ENCODE measurements at regions not wholly inside any gene's neighbourhood (a gene's known extent, or its start where the extent isn't known, plus 50 kb on each side); places are given as distances from the start of the nearest gene placed in this dataset.

DNA sequence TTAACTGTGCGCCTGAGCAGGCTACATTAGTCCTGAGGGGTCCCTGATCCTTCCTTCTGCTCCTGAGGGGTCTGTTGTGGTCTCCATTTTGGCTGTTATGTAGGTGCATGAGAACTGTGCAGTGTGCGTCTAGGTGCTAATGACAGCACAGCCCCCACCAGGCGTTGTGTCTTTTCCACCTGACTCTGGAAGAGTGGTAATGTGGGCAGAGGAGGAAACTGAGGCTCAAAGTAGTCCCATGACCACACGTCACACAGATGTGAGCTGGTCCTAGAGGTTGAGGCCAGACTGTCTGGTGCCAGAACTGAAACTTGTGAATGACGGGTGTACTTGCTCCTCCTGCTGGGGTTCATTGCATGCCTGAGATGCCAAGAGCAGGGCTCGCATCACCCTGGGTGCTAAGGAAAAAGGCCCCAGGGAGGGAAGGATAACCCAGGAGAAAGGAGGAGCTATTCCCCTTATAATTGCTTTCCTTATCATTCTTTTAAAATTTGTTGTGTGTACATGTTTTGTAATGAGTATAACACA, 111.8 kb downstream of the SLC25A47 start:
- no peaks in the 10 kb centered on the region for H3K36me3 ChIP-seq
- H3K27me3 ChIP-seq, result no peaks in the 10 kb centered on the region
- no peak overlapping the region for H3K4me3 ChIP-seq
- peaks cover 13% of the 10 kb centered on the region for H3K4me1 ChIP-seq
- H3K27ac ChIP-seq, result no peak overlapping the region
- intact Hi-C loops (cut with DNase I), result loop anchor here (5.0 kb wide), 1 partner anchor 187 kb away; no protein-coding TSS in a partner anchor
- no peaks in the 10 kb centered on the region for H3K9me3 ChIP-seq
- DNase-seq (ENCODE audit: extremely low spot score in 2 of 2), result peak in 1 of 2 donors; percentile 60
- TF ChIP-seq POLR2A (IDR thresholded peaks at IDR 0.05) (no peak), POLR2AphosphoS5 (IDR thresholded peaks at IDR 0.05; ENCODE audit: insufficient read depth in 1 of 2, low read depth in 1 of 2) (no peak)
- TF ChIP-seq, protein P1, sequence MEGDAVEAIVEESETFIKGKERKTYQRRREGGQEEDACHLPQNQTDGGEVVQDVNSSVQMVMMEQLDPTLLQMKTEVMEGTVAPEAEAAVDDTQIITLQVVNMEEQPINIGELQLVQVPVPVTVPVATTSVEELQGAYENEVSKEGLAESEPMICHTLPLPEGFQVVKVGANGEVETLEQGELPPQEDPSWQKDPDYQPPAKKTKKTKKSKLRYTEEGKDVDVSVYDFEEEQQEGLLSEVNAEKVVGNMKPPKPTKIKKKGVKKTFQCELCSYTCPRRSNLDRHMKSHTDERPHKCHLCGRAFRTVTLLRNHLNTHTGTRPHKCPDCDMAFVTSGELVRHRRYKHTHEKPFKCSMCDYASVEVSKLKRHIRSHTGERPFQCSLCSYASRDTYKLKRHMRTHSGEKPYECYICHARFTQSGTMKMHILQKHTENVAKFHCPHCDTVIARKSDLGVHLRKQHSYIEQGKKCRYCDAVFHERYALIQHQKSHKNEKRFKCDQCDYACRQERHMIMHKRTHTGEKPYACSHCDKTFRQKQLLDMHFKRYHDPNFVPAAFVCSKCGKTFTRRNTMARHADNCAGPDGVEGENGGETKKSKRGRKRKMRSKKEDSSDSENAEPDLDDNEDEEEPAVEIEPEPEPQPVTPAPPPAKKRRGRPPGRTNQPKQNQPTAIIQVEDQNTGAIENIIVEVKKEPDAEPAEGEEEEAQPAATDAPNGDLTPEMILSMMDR (IDR thresholded peaks at IDR 0.05), result no peak

DNA sequence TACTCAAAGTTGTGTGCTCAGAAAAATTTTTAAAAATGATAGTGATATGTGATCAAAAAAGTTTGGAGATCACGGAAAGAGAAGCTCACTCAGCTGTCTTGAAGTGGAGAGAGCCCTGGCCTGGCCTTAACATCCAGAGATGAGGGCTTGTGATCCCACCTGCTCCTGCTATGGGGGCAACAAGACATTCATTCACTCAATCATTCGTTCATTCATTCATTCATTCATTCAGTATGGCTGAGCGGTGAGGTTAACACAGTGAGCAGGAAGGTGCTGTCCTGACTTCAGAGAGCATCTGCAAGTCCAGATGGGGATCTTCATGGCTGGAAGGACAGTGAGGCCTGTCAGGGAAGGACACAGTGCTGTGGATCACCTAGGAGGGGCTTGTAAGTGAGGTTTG, 112.3 kb downstream of the SLC25A47 start:
- no peak for DNase-seq (ENCODE audit: extremely low spot score in 2 of 2)
- peaks cover 18% of the 10 kb centered on the region for H3K4me1 ChIP-seq
- TF ChIP-seq POLR2A (IDR thresholded peaks at IDR 0.05) (no peak), POLR2AphosphoS5 (IDR thresholded peaks at IDR 0.05; ENCODE audit: insufficient read depth in 1 of 2, low read depth in 1 of 2) (no peak)
- TF ChIP-seq, protein P1 (IDR thresholded peaks at IDR 0.05), result no peak
- no peak overlapping the region for H3K27ac ChIP-seq
- intact Hi-C loops (cut with DNase I), result no loop called here
- H3K9me3 ChIP-seq, result no peaks in the 10 kb centered on the region
- no peak overlapping the region for H3K4me3 ChIP-seq
- H3K36me3 ChIP-seq, result no peaks in the 10 kb centered on the region
- no peaks in the 10 kb centered on the region for H3K27me3 ChIP-seq

DNA sequence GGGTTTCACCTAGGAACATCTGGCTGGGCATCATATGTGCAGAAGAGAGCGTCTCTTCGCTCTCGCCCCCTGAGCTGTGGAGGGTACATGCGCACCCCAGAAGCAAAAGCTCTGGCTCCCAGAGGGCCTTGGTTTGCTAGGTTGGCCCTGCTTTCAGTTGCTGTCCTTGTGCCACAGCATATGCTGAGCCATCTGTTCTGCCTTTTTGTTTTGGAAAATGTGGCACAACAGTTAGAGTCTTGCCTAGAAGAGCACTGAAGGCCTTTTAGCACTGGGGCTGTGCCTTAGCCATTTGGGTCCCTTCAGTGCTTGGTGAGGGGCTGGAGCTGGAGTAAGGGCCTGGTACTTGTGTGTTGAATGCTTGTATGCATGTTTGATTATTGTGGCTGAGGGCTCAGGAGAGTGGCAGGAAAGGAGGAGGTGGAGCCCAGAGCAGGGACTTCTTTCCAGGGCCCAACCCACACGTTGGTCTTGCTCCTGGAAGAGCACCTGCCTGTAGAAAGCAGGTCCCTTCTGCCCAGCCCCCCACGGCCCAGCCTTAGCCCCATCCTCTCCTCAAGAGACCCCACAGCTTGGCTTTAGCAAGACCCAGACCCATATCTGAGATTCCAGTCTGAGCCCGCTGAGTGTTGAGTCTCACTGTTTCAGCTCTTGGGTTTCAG, 113.7 kb downstream of the SLC25A47 start:
- Histone ChIP-seq H3K9me3 (no peaks in the 10 kb centered on the region), H3K27ac (no peak overlapping the region), H3K4me1 (peaks cover 26% of the 10 kb centered on the region), H3K27me3 (no peaks in the 10 kb centered on the region), H3K4me3 (no peak overlapping the region), H3K36me3 (no peaks in the 10 kb centered on the region)
- peak in 1 of 2 donors; percentile 67 for DNase-seq (ENCODE audit: extremely low spot score in 2 of 2)
- intact Hi-C loops (cut with DNase I), result no loop called here
- TF ChIP-seq, protein P1 (IDR thresholded peaks at IDR 0.05), result no peak
- no peak for TF ChIP-seq POLR2AphosphoS5 (IDR thresholded peaks at IDR 0.05; ENCODE audit: insufficient read depth in 1 of 2, low read depth in 1 of 2)
- no peak for TF ChIP-seq POLR2A (IDR thresholded peaks at IDR 0.05)

DNA sequence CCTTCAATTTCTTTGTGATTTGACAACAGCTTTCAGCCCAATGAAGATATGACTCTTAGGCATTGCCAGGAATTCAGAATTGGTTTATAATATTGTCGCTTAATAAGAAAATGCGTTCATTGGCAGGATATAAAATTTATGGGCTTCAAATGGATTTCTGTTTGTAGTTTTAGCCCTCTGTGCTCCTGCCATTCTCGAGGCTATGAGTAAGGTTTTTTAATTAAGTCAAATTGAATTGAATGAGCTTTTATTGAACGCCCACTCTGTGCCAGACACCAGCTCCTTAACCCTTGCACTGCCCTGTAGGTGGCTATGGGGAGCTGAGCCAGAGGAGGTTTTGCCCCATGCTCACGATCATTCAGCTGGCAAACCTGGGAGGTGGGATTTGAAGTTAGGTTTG, 115.1 kb downstream of the SLC25A47 start:
- TF ChIP-seq POLR2A (IDR thresholded peaks at IDR 0.05) (no peak), POLR2AphosphoS5 (IDR thresholded peaks at IDR 0.05; ENCODE audit: insufficient read depth in 1 of 2, low read depth in 1 of 2) (no peak)
- TF ChIP-seq, protein P1 (IDR thresholded peaks at IDR 0.05), result no peak
- peak in 1 of 2 donors; percentile 32 for DNase-seq (ENCODE audit: extremely low spot score in 2 of 2)
- Histone ChIP-seq H3K4me3 (no peak overlapping the region), H3K9me3 (no peaks in the 10 kb centered on the region), H3K27me3 (no peaks in the 10 kb centered on the region), H3K4me1 (peaks cover 26% of the 10 kb centered on the region), H3K36me3 (no peaks in the 10 kb centered on the region), H3K27ac (no peak overlapping the region)
- intact Hi-C loops (cut with DNase I), result no loop called here
